C4-2B (cell line): ENCODE measurements at regions not wholly inside any gene's neighbourhood (a gene's known extent, or its start where the extent isn't known, plus 50 kb on each side); places are given as distances from the start of the nearest gene placed in this dataset.

Experiments used
- CTCF ChIP-seq: fragments of 450-650 bp; conservative IDR thresholded peaks from 2 replicates; pipeline ENCODE4 v1.5.1; 2017; ENCODE audit warnings: mild to moderate bottlenecking
- ZFX ChIP-seq: fragments of 450-650 bp; IDR thresholded peaks from 2 replicates; pipeline ENCODE4 v1.6.1; 2017

DNA sequence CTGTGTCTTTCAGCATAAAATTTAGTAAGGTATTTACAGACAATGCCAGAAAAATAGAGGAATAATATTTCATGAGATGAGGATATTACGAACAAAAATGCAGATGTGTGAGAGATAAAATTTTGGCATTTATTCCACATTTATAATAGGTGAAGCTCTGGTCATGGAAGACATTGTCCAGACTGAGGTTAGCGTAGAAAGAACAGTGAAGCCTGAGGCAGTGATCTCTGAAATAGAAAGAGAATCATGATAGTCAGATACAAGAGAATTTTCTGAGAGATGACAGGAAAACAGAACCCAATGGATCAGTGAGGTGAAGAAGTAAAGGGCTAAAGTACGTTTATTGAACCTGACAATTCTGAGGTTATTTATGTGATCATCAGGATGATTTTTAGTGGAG, 1155.9 kb upstream of the GJE1 start:
- TF ChIP-seq CTCF, result no peak
- no peak for TF ChIP-seq ZFX
